ENCODE measurements at regions not wholly inside any gene's neighbourhood (a gene's known extent, or its start where the extent isn't known, plus 50 kb on each side); places are given as distances from the start of the nearest gene placed in this dataset.
"Not testable (repeated sequence)": the region's sequence is repeated elsewhere in the genome, so short reads cannot be mapped to it uniquely, and the experiment has no call there.

DNA sequence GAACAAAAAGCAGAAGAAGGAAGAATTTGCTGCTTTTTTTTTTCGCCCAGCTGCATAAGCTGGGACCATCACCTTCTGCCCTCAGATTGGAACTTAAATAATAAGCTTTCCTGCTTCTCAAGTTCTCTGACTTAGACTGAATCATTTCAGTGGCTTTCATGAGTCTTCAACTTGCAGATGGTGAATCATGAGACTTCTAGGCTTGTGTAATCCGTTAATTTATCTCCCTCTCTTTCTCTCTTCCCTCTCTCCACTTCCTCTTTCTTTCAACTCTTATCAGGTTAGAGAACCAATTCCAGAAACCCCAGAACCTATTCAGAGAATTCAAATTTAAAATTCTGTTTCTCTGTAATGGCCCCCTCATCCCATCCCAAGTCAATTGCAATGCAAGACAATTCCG is 1153.7 kb downstream of the PCDH9 start:
- no peak for ATAC-seq (ENCODE audit: low FRiP score)
- TF ChIP-seq, protein P1, sequence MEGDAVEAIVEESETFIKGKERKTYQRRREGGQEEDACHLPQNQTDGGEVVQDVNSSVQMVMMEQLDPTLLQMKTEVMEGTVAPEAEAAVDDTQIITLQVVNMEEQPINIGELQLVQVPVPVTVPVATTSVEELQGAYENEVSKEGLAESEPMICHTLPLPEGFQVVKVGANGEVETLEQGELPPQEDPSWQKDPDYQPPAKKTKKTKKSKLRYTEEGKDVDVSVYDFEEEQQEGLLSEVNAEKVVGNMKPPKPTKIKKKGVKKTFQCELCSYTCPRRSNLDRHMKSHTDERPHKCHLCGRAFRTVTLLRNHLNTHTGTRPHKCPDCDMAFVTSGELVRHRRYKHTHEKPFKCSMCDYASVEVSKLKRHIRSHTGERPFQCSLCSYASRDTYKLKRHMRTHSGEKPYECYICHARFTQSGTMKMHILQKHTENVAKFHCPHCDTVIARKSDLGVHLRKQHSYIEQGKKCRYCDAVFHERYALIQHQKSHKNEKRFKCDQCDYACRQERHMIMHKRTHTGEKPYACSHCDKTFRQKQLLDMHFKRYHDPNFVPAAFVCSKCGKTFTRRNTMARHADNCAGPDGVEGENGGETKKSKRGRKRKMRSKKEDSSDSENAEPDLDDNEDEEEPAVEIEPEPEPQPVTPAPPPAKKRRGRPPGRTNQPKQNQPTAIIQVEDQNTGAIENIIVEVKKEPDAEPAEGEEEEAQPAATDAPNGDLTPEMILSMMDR (IDR thresholded peaks at IDR 0.05), result no peak

GRCh38 chr13:66074018-66074615 is 1156.0 kb downstream of the PCDH9 start:
- no peak for DNase-seq (ENCODE audit: low spot score)
- no peak for ATAC-seq (ENCODE audit: low FRiP score)
- TF ChIP-seq, protein P1 (IDR thresholded peaks at IDR 0.05), result no peak

More for the DNA sequence above, 1153.7 kb downstream of the PCDH9 start:
- DNase-seq (ENCODE audit: low spot score), result no peak

DNA sequence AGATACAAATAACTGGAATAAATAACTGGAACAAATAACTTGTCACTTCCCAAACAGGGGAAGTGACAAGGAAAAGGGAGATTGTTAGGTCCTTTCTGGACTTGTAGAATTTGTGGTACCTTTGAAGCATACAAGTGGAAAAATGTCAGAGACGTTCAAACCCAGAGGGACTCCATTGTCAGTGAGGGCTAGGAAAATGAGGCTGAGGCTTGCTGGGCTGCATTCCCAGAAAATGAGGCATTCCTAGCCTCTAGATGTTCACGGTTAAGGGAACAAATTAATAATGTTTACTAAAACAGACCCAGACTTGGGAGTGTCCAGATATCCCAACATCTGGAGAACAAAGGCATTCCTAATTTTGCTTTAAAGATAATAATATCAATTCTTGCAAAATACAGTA is 1158.0 kb downstream of the PCDH9 start:
- not testable (repeated sequence) for DNase-seq (ENCODE audit: low spot score); ATAC-seq (ENCODE audit: low FRiP score)

- TF ChIP-seq, protein P1 (IDR thresholded peaks at IDR 0.05), result no peak
- no peak for ATAC-seq (ENCODE audit: low FRiP score)
- DNase-seq (ENCODE audit: low spot score), result no peak
These were observed 1158.5 kb downstream of the PCDH9 start for GRCh38 chr13:66071608-66072007.

DNA sequence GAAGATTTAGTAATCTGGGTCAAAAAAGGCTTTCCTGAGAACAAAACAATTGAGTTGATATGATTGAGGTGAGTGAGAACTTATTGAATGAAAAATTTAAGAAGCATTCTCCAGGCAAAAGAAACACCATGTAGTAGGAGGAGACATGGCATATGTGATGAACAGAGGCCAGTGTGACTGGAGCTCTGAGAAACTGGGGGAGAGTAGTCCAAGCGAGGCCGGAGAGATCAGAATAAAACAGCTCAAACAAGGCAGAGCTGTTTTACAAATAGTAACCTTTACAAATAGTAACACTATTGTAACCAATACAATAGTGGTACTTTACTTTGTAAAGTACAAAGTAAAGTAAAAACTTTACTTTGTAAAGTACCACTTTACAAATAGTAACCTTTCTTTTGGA is 1159.1 kb downstream of the PCDH9 start:
- TF ChIP-seq, protein P1 (IDR thresholded peaks at IDR 0.05), result no peak
- ATAC-seq (ENCODE audit: low FRiP score) (no peak), DNase-seq (ENCODE audit: low spot score) (no peak)

GRCh38 chr13:66069570-66069969 is 1160.6 kb downstream of the PCDH9 start:
- TF ChIP-seq, protein P1 (IDR thresholded peaks at IDR 0.05), result no peak
- no peak for ATAC-seq (ENCODE audit: low FRiP score)
- no peak for DNase-seq (ENCODE audit: low spot score)

GRCh38 chr13:66068683-66069082 is 1161.5 kb downstream of the PCDH9 start:
- TF ChIP-seq, protein P1 (IDR thresholded peaks at IDR 0.05), result no peak
- no peak for DNase-seq (ENCODE audit: low spot score)
- ATAC-seq (ENCODE audit: low FRiP score), result no peak

Data from omental fat pad (tissue), 3 donors.